Uterus (tissue), 2 donors: ENCODE measurements at regions not wholly inside any gene's neighbourhood (a gene's known extent, or its start where the extent isn't known, plus 50 kb on each side); places are given as distances from the start of the nearest gene placed in this dataset.

Experiments used
- CTCF ChIP-seq, 4 experiments: fragments of 200-600 bp in 2 of 4; fragments of 450-650 bp in 2 of 4; sonication (generic) in 2 of 4; IDR thresholded peaks; one replicate each; pipeline ENCODE4 v1.5.1; 2016 to 2019; ENCODE audit warnings: antibody characterized with exemption in 4 of 4, mild to moderate bottlenecking in 2 of 4, moderate library complexity in 1 of 4
- POLR2A ChIP-seq, 2 donors: fragments of 450-650 bp; IDR thresholded peaks; one replicate each; pipeline ENCODE4 v1.6.1; 2016; ENCODE audit warnings: antibody characterized with exemption in 2 of 2, mild to moderate bottlenecking in 1 of 2, moderate library complexity in 1 of 2

- TF ChIP-seq CTCF (IDR thresholded peaks at IDR 0.05): no peak
- TF ChIP-seq POLR2A (IDR thresholded peaks at IDR 0.05): no peak
These were observed 71.1 kb upstream of the DDIT4L start for GRCh38 chr4:100261346-100261745.
